ENCODE measurements at regions not wholly inside any gene's neighbourhood (a gene's known extent, or its start where the extent isn't known, plus 50 kb on each side); places are given as distances from the start of the nearest gene placed in this dataset.

- Mint-ChIP-seq H3K27me3 (ENCODE audit: low read depth) (peaks cover 49% of the 10 kb centered on the region), H3K36me3 (no peaks in the 10 kb centered on the region), H3K27ac (no peak overlapping the region), H3K9me3 (no peaks in the 10 kb centered on the region), H3K4me1 (no peaks in the 10 kb centered on the region), H3K4me3 (no peak overlapping the region)
- no peak for DNase-seq (ENCODE audit: low spot score in 2 of 2, unreplicated experiment in 2 of 2)
- no peak for TF ChIP-seq CTCF (IDR thresholded peaks at IDR 0.05; ENCODE audit: unreplicated experiment)
These were observed 187.5 kb upstream of the ZC3H12A start for GRCh38 chr1:37286881-37287280.

DNA sequence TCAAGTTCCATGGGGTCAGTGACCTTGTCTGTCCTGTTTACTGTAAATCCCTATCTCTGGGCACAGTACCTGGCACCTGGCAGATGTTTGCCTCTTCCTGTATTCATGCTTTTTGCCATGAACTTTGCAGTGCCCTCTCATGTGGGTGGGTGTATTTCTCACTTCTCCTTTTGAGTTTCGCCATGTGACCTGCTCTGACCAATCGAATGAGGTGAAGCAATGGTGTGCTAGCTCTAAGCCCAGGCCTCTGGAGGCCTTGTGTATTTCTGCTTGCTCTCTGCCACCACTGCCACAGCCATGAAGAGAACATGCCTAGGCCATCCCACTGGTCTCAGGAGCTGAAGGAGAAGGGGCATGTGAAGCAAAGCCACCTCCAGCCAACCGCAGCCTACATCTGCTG, 185.5 kb upstream of the ZC3H12A start:
- Mint-ChIP-seq H3K4me1 (no peaks in the 10 kb centered on the region), H3K27ac (no peak overlapping the region), H3K4me3 (no peak overlapping the region), H3K9me3 (no peaks in the 10 kb centered on the region), H3K36me3 (no peaks in the 10 kb centered on the region), H3K27me3 (ENCODE audit: low read depth) (peaks cover 47% of the 10 kb centered on the region)
- no peak for TF ChIP-seq CTCF (IDR thresholded peaks at IDR 0.05; ENCODE audit: unreplicated experiment)
- DNase-seq (ENCODE audit: low spot score in 2 of 2, unreplicated experiment in 2 of 2) = no peak

DNA sequence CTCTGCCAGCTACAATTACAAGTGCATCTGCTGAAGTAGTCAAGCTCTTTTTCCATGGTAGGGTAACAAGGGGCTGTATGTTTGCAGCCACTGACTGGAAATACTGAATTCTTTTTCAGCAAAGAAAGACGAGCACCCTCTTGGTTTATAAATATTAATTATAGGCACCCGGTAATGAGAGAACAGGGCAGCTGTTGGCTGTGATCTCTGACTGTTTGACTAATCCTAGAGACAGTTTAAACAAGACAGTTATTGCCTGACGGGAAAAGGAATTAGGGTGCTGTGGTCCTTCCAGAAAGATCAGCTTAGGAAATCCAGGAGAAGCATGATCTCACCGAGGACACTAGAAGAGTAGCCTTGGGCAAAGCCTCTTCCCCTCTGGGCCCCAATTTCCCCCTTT, 183.7 kb upstream of the ZC3H12A start:
- Mint-ChIP-seq H3K4me1 (no peaks in the 10 kb centered on the region), H3K27me3 (ENCODE audit: low read depth) (peaks cover 57% of the 10 kb centered on the region), H3K9me3 (no peaks in the 10 kb centered on the region), H3K4me3 (no peak overlapping the region), H3K27ac (no peak overlapping the region), H3K36me3 (no peaks in the 10 kb centered on the region)
- TF ChIP-seq CTCF (IDR thresholded peaks at IDR 0.05; ENCODE audit: unreplicated experiment) = no peak
- no peak for DNase-seq (ENCODE audit: low spot score in 2 of 2, unreplicated experiment in 2 of 2)

DNA sequence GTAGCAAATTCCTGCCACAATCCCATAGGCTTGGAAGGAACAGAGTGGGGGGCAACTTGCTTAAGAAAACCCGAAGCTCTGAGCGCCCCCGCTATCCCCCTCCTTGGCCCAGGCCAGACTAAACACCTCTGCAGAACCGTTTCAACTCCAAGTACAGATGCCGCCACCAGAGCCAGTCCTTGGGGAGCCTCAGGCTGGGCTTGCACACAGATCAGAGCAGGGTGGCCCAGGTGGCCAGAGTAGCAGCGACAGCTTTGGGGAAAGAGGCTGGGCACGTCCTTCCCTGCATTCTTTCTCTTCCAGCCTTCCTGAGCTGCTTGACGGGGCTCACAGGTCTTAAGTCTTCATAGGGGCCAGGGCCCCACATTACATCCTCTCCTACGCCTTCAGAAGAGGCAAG, 181.6 kb upstream of the ZC3H12A start:
- H3K9me3 Mint-ChIP-seq = no peaks in the 10 kb centered on the region
- no peak for DNase-seq (ENCODE audit: low spot score in 2 of 2, unreplicated experiment in 2 of 2)
- no peak overlapping the region for H3K27ac Mint-ChIP-seq
- H3K36me3 Mint-ChIP-seq = no peaks in the 10 kb centered on the region
- peaks cover 73% of the 10 kb centered on the region for H3K27me3 Mint-ChIP-seq (ENCODE audit: low read depth)
- H3K4me1 Mint-ChIP-seq = no peaks in the 10 kb centered on the region
- TF ChIP-seq CTCF (IDR thresholded peaks at IDR 0.05; ENCODE audit: unreplicated experiment) = no peak
- no peak overlapping the region for H3K4me3 Mint-ChIP-seq

DNA sequence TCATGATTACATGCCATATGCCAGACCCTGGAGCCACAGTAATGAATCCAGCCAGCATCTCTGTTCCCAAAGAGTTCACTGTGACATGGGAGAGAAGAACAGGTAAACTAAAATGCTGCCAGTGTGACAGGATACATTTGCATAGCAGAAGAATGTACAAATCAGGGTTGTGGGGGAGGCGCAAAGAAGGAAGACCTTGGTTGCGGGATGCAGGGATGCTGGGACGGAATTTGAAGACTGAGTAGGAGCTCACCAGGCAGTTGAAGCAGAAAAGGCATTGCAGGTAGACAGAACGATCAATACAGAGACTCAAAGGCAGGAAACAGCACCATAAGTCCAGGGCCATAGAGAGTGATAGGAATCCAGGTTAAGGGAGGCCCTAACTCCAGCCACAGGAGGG, 180.3 kb upstream of the ZC3H12A start:
- no peaks in the 10 kb centered on the region for H3K9me3 Mint-ChIP-seq
- no peak for TF ChIP-seq CTCF (IDR thresholded peaks at IDR 0.05; ENCODE audit: unreplicated experiment)
- no peaks in the 10 kb centered on the region for H3K36me3 Mint-ChIP-seq
- no peak overlapping the region for H3K4me3 Mint-ChIP-seq
- DNase-seq (ENCODE audit: low spot score in 2 of 2, unreplicated experiment in 2 of 2) = no peak
- H3K4me1 Mint-ChIP-seq = no peaks in the 10 kb centered on the region
- H3K27ac Mint-ChIP-seq = no peak overlapping the region
- H3K27me3 Mint-ChIP-seq (ENCODE audit: low read depth) = peaks cover 71% of the 10 kb centered on the region

DNA sequence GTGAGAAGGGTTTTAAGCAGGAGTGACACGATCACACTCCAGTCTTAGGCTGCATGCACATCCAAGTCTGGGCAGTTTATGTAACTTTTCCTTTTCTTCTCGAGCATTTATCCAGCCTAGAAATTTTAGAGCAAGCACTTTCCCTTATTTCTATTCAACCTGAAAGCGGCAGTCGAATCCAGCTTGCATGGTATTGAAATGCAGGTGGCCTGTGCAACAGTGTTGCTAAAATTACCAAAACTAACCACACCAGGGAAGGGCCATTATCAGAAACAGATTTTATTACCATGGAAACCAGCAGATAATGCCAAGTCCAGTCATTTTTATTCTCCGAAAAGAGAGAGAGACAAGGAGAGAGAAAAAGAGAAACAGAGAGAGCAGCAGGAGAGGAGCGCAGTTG, 179.9 kb upstream of the ZC3H12A start:
- DNase-seq (ENCODE audit: low spot score in 2 of 2, unreplicated experiment in 2 of 2) = no peak
- no peaks in the 10 kb centered on the region for H3K36me3 Mint-ChIP-seq
- H3K27me3 Mint-ChIP-seq (ENCODE audit: low read depth) = peaks cover 71% of the 10 kb centered on the region
- no peak for TF ChIP-seq CTCF (IDR thresholded peaks at IDR 0.05; ENCODE audit: unreplicated experiment)
- H3K4me3 Mint-ChIP-seq = no peak overlapping the region
- no peak overlapping the region for H3K27ac Mint-ChIP-seq
- H3K9me3 Mint-ChIP-seq = no peaks in the 10 kb centered on the region
- H3K4me1 Mint-ChIP-seq = no peaks in the 10 kb centered on the region
